ENCODE measurements at regions not wholly inside any gene's neighbourhood (a gene's known extent, or its start where the extent isn't known, plus 50 kb on each side); places are given as distances from the start of the nearest gene placed in this dataset.

- H3K27me3 Mint-ChIP-seq, result peaks cover 29% of the 10 kb centered on the region
- H3K4me3 Mint-ChIP-seq, result no peak overlapping the region
- no peak overlapping the region for H3K27ac Mint-ChIP-seq
- no peaks in the 10 kb centered on the region for H3K36me3 Mint-ChIP-seq (ENCODE audit: low read depth)
- intact Hi-C loops (cut with micrococcal nuclease), result no loop called here
- no peaks in the 10 kb centered on the region for H3K9me3 Mint-ChIP-seq
- no peaks in the 10 kb centered on the region for H3K4me1 Mint-ChIP-seq (ENCODE audit: low read depth)
Observed at GRCh38 chr5:174339130-174339529, 293.6 kb downstream of the NSG2 start.

DNA sequence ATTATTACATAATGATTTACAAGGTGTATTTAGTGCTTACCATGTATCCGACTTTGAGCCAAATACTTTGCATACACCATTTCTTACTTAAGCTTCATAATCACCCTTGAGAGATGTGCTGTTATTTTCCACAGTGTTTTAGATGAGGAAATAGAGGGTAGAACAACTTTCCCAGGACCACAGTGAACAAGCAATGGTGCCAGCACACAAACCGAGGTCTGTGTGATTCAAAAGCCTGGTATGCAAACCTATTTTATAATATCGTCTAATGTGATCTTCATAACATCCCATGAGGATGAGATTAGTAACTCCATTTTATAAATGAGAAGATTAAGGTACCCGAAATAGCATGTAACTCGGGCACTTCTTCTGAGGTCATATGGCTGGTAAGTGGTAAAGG, 294.7 kb downstream of the NSG2 start:
- no peak overlapping the region for H3K27ac Mint-ChIP-seq
- H3K4me1 Mint-ChIP-seq (ENCODE audit: low read depth), result no peaks in the 10 kb centered on the region
- H3K27me3 Mint-ChIP-seq, result peaks cover 29% of the 10 kb centered on the region
- H3K36me3 Mint-ChIP-seq (ENCODE audit: low read depth), result no peaks in the 10 kb centered on the region
- intact Hi-C loops (cut with micrococcal nuclease), result no loop called here
- no peak overlapping the region for H3K4me3 Mint-ChIP-seq
- no peaks in the 10 kb centered on the region for H3K9me3 Mint-ChIP-seq

DNA sequence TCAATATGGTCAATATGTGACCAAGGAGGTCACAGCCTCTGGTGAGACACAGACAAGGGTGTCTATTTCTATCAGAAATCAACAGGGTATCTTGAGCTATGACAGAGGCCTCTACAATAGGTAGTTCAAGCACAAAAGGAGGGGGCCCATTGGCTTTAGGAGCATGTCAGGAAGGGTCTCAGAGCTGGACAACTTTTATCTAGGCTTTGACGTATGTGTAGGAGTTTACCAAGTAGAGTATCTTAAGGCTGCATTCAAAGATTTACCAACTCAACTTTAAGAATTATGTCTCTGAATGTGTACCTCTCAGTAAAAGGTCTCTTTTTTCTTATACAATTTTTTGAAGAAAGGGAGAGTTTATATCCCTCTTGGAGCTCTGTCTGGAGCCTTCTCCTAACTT, 297.2 kb downstream of the NSG2 start:
- intact Hi-C loops (cut with micrococcal nuclease), result no loop called here
- H3K4me1 Mint-ChIP-seq (ENCODE audit: low read depth), result no peaks in the 10 kb centered on the region
- H3K9me3 Mint-ChIP-seq, result no peaks in the 10 kb centered on the region
- peaks cover 14% of the 10 kb centered on the region for H3K27me3 Mint-ChIP-seq
- no peak overlapping the region for H3K27ac Mint-ChIP-seq
- no peaks in the 10 kb centered on the region for H3K36me3 Mint-ChIP-seq (ENCODE audit: low read depth)
- H3K4me3 Mint-ChIP-seq, result no peak overlapping the region

GRCh38 chr5:174343826-174344225, 298.3 kb downstream of the NSG2 start:
- Mint-ChIP-seq H3K4me1 (ENCODE audit: low read depth) (no peaks in the 10 kb centered on the region), H3K27me3 (peaks cover 6% of the 10 kb centered on the region), H3K9me3 (no peaks in the 10 kb centered on the region), H3K4me3 (no peak overlapping the region), H3K27ac (no peak overlapping the region), H3K36me3 (ENCODE audit: low read depth) (no peaks in the 10 kb centered on the region)
- intact Hi-C loops (cut with micrococcal nuclease), result no loop called here

- Mint-ChIP-seq H3K4me3 (no peak overlapping the region), H3K27me3 (peaks cover 1% of the 10 kb centered on the region), H3K9me3 (no peaks in the 10 kb centered on the region), H3K36me3 (ENCODE audit: low read depth) (no peaks in the 10 kb centered on the region), H3K4me1 (ENCODE audit: low read depth) (no peaks in the 10 kb centered on the region), H3K27ac (no peak overlapping the region)
- intact Hi-C loops (cut with micrococcal nuclease), result no loop called here
Observed at GRCh38 chr5:174344335-174344734, 298.8 kb downstream of the NSG2 start.

DNA sequence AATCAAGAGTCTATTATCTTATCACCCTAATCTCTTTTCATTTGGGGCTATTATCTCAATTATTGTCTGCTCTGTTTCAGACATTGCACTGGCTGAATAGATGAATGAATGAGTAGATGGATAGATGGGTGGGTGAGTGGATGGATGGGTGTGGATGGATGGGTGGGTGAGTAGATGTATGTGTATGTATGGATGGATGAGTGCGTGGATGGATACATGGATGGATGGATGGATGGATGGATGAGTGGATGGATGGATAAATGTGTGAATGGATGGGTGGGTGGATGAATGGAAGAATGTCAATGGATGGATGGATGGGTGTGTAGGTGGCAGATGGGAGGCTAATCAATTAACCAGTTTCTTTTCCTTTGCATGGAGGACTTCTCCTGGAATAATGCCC, 301.7 kb downstream of the NSG2 start:
- Mint-ChIP-seq H3K27me3 (peaks cover 4% of the 10 kb centered on the region), H3K9me3 (no peaks in the 10 kb centered on the region), H3K27ac (no peak overlapping the region), H3K4me3 (no peak overlapping the region), H3K4me1 (ENCODE audit: low read depth) (no peaks in the 10 kb centered on the region), H3K36me3 (ENCODE audit: low read depth) (no peaks in the 10 kb centered on the region)
- intact Hi-C loops (cut with micrococcal nuclease), result no loop called here

- Mint-ChIP-seq H3K9me3 (no peaks in the 10 kb centered on the region), H3K36me3 (ENCODE audit: low read depth) (no peaks in the 10 kb centered on the region), H3K4me3 (no peak overlapping the region), H3K27me3 (peaks cover 4% of the 10 kb centered on the region), H3K4me1 (ENCODE audit: low read depth) (no peaks in the 10 kb centered on the region), H3K27ac (no peak overlapping the region)
- intact Hi-C loops (cut with micrococcal nuclease), result no loop called here
Observed at GRCh38 chr5:174348311-174348981, 302.9 kb downstream of the NSG2 start.

DNA sequence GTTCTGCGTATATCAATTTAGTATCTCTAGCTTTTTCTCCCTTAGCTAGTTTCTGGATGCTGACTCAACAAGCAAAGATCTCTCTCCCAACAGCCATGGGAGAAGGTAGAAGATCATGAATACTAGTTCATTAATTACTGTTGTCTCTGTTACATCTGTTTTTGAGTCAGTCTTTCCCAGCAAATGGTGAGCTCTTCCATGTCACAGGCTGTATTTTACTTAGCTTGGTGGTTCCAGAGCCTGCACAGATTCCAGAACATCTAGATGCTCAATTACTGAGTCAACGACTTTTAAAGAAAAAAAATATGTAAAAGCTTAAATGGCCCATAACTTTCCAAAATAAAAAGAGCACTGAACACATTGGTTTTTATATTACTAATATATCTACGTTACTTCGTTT, 307.2 kb downstream of the NSG2 start:
- Mint-ChIP-seq H3K4me1 (ENCODE audit: low read depth) (no peaks in the 10 kb centered on the region), H3K4me3 (no peak overlapping the region), H3K36me3 (ENCODE audit: low read depth) (no peaks in the 10 kb centered on the region), H3K27me3 (peaks cover 3% of the 10 kb centered on the region), H3K9me3 (no peaks in the 10 kb centered on the region), H3K27ac (no peak overlapping the region)
- intact Hi-C loops (cut with micrococcal nuclease), result no loop called here

DNA sequence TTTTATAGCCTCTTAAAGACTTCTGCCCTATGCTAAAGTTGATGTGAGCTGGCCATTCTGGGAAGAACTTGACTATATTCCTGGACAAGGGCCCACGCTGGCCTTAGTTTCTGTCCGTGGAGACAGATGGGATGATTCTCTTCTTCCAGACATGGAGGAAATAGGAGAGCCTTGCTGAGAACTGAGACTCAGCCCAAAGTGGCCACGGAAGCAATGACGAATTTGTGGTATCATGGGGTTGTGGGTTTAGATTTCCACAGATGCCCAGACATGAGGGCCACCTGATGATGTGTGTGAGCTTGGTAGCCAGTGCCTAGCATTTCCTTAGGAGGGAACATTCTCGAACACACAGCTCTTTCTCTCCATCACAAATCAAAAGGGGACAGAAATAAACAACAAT, 309.1 kb downstream of the NSG2 start:
- no peaks in the 10 kb centered on the region for H3K4me1 Mint-ChIP-seq (ENCODE audit: low read depth)
- H3K36me3 Mint-ChIP-seq (ENCODE audit: low read depth), result no peaks in the 10 kb centered on the region
- intact Hi-C loops (cut with micrococcal nuclease), result no loop called here
- no peak overlapping the region for H3K27ac Mint-ChIP-seq
- peaks cover 6% of the 10 kb centered on the region for H3K27me3 Mint-ChIP-seq
- H3K9me3 Mint-ChIP-seq, result no peaks in the 10 kb centered on the region
- no peak overlapping the region for H3K4me3 Mint-ChIP-seq

- Mint-ChIP-seq H3K4me1 (ENCODE audit: low read depth) (no peaks in the 10 kb centered on the region), H3K36me3 (ENCODE audit: low read depth) (no peaks in the 10 kb centered on the region), H3K9me3 (no peaks in the 10 kb centered on the region), H3K4me3 (no peak overlapping the region), H3K27ac (no peak overlapping the region), H3K27me3 (peaks cover 6% of the 10 kb centered on the region)
- intact Hi-C loops (cut with micrococcal nuclease), result no loop called here
Observed at GRCh38 chr5:174355208-174355612, 309.7 kb downstream of the NSG2 start.

DNA sequence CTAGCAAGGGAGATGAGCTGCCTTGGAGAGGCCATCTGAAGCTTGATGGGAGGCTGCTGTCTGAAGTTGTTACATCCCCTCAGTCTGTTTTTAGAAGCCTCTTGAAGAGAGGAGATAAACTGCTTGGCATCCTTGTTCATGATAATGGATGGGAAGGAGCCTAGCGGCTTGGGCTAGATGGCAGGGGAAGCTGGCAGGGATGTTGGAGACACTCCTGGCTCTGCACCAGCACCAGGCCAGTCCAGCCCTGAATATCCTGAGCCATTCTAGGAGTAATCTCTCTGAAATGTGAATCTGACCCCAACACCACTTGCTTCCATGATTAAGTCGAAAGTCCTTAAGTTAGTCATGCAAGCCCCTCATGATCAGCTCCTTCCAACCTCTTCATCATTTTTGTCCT, 310.5 kb downstream of the NSG2 start:
- Mint-ChIP-seq H3K9me3 (no peaks in the 10 kb centered on the region), H3K36me3 (ENCODE audit: low read depth) (no peaks in the 10 kb centered on the region), H3K4me1 (ENCODE audit: low read depth) (no peaks in the 10 kb centered on the region), H3K4me3 (no peak overlapping the region), H3K27ac (no peak overlapping the region), H3K27me3 (peaks cover 3% of the 10 kb centered on the region)
- intact Hi-C loops (cut with micrococcal nuclease), result no loop called here

DNA sequence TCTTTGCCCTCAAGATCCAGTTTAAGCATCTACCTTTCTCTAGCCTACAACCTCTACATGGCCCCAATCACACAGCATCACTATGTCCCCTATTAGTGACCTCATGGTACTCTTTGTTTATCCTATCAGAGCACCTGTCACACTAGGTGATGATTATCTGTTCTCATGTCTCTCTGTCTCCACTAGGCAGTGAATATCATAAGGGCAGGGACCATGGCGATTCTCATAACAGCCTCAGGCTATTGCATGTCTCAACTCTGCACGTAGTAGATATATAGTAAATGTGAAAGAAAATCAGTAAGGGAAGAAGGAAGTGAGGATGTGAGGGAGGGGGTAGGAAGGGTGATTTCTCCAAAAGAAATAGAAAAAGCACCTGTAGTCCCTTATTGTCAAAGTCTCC, 311.0 kb downstream of the NSG2 start:
- Mint-ChIP-seq H3K4me3 (no peak overlapping the region), H3K36me3 (ENCODE audit: low read depth) (no peaks in the 10 kb centered on the region), H3K27ac (no peak overlapping the region)

DNA sequence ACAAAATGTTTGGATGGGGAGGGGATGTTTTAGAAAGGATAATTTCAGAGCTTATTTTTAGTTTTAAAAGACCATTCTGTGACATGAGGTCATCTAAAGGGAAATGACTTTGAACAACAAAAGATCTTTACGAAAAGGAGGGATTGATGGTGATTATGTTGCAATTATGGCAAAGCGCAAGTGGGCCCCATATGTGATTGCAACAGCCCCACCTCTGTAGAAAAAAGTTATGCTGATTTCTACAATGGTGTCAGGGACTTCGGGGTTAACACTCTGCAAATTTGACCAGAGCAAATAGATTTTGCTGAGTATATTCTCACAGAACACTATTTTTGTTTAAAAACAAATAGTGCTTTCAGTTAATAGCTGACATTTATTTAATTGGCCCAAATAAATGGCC, 312.8 kb downstream of the NSG2 start:
- Mint-ChIP-seq H3K4me3 (no peak overlapping the region), H3K36me3 (ENCODE audit: low read depth) (no peaks in the 10 kb centered on the region), H3K27me3 (peaks cover 3% of the 10 kb centered on the region), H3K4me1 (ENCODE audit: low read depth) (no peaks in the 10 kb centered on the region), H3K9me3 (peaks cover 12% of the 10 kb centered on the region), H3K27ac (no peak overlapping the region)
- intact Hi-C loops (cut with micrococcal nuclease), result no loop called here

More for the DNA sequence above, 311.0 kb downstream of the NSG2 start:
- Mint-ChIP-seq H3K27me3 (peaks cover 3% of the 10 kb centered on the region), H3K9me3 (no peaks in the 10 kb centered on the region), H3K4me1 (ENCODE audit: low read depth) (no peaks in the 10 kb centered on the region)
- intact Hi-C loops (cut with micrococcal nuclease), result no loop called here

GRCh38 chr5:174359071-174359470, 313.6 kb downstream of the NSG2 start:
- Mint-ChIP-seq H3K4me3 (no peak overlapping the region), H3K4me1 (ENCODE audit: low read depth) (no peaks in the 10 kb centered on the region), H3K27me3 (peaks cover 3% of the 10 kb centered on the region), H3K36me3 (ENCODE audit: low read depth) (no peaks in the 10 kb centered on the region), H3K9me3 (peaks cover 12% of the 10 kb centered on the region), H3K27ac (no peak overlapping the region)
- intact Hi-C loops (cut with micrococcal nuclease), result no loop called here

GRCh38 chr5:174362514-174362913, 317.0 kb downstream of the NSG2 start:
- peaks cover 5% of the 10 kb centered on the region for H3K27me3 Mint-ChIP-seq
- intact Hi-C loops (cut with micrococcal nuclease), result no loop called here
- H3K4me3 Mint-ChIP-seq, result no peak overlapping the region
- peaks cover 12% of the 10 kb centered on the region for H3K9me3 Mint-ChIP-seq
- H3K27ac Mint-ChIP-seq, result no peak overlapping the region
- H3K4me1 Mint-ChIP-seq (ENCODE audit: low read depth), result no peaks in the 10 kb centered on the region
- H3K36me3 Mint-ChIP-seq (ENCODE audit: low read depth), result no peaks in the 10 kb centered on the region

All from dendritic cell treated with granulocyte-macrophage colony-stimulating factor and Interleukin-4, amounts not matched to agents 40 ng/mL and 50 ng/mL, for 4 days (primary cell).